ENCODE measurements at regions not wholly inside any gene's neighbourhood (a gene's known extent, or its start where the extent isn't known, plus 50 kb on each side); places are given as distances from the start of the nearest gene placed in this dataset.

- TF ChIP-seq EP300 (IDR thresholded peaks at IDR 0.05; ENCODE audit: low read depth): no peak
- TF ChIP-seq, protein P1, sequence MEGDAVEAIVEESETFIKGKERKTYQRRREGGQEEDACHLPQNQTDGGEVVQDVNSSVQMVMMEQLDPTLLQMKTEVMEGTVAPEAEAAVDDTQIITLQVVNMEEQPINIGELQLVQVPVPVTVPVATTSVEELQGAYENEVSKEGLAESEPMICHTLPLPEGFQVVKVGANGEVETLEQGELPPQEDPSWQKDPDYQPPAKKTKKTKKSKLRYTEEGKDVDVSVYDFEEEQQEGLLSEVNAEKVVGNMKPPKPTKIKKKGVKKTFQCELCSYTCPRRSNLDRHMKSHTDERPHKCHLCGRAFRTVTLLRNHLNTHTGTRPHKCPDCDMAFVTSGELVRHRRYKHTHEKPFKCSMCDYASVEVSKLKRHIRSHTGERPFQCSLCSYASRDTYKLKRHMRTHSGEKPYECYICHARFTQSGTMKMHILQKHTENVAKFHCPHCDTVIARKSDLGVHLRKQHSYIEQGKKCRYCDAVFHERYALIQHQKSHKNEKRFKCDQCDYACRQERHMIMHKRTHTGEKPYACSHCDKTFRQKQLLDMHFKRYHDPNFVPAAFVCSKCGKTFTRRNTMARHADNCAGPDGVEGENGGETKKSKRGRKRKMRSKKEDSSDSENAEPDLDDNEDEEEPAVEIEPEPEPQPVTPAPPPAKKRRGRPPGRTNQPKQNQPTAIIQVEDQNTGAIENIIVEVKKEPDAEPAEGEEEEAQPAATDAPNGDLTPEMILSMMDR (IDR thresholded peaks at IDR 0.05): no peak
These were observed 182.8 kb upstream of the STK17B start for GRCh38 chr2:196354186-196354585.

Measured in transverse colon (tissue), 3 donors.